NB4 (cell line): ENCODE measurements at regions not wholly inside any gene's neighbourhood (a gene's known extent, or its start where the extent isn't known, plus 50 kb on each side); places are given as distances from the start of the nearest gene placed in this dataset.

Experiments used
- DNase-seq: peaks from one replicate; pipeline ENCODE4 v3.0.0; 2010; ENCODE audit warnings: low read depth
- H3K4me3 ChIP-seq: one replicate; pipeline ENCODE4 v1.5.1; 2011; ENCODE audit warnings: mild to moderate bottlenecking, low read depth, low read length, moderate library complexity
- MAX ChIP-seq: IDR thresholded peaks from 2 replicates; pipeline ENCODE4 v1.6.1; 2011; ENCODE audit warnings: low read depth, low read length
- MYC ChIP-seq: IDR thresholded peaks from 2 replicates; pipeline ENCODE4 v1.6.1; 2011; ENCODE audit warnings: low read depth, low read length
- POLR2A ChIP-seq: IDR thresholded peaks from 2 replicates; pipeline ENCODE4 v1.6.1; 2011; ENCODE audit warnings: mild to moderate bottlenecking; ENCODE audit not compliant: insufficient read length; ENCODE audit errors: extremely low read depth
- TF ChIP-seq, protein P1 (sequence below): IDR thresholded peaks from one replicate; pipeline ENCODE4 v1.5.1; 2012; ENCODE audit warnings: low read depth, low read length

GRCh38 chr10:10662716-10663408 lies 354.8 kb upstream of the CELF2 start:
- no peak for DNase-seq
- no peak overlapping the region for H3K4me3 ChIP-seq
- no peak for TF ChIP-seq POLR2A
- TF ChIP-seq MAX = no peak
- TF ChIP-seq, protein P1, sequence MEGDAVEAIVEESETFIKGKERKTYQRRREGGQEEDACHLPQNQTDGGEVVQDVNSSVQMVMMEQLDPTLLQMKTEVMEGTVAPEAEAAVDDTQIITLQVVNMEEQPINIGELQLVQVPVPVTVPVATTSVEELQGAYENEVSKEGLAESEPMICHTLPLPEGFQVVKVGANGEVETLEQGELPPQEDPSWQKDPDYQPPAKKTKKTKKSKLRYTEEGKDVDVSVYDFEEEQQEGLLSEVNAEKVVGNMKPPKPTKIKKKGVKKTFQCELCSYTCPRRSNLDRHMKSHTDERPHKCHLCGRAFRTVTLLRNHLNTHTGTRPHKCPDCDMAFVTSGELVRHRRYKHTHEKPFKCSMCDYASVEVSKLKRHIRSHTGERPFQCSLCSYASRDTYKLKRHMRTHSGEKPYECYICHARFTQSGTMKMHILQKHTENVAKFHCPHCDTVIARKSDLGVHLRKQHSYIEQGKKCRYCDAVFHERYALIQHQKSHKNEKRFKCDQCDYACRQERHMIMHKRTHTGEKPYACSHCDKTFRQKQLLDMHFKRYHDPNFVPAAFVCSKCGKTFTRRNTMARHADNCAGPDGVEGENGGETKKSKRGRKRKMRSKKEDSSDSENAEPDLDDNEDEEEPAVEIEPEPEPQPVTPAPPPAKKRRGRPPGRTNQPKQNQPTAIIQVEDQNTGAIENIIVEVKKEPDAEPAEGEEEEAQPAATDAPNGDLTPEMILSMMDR = no peak

DNA sequence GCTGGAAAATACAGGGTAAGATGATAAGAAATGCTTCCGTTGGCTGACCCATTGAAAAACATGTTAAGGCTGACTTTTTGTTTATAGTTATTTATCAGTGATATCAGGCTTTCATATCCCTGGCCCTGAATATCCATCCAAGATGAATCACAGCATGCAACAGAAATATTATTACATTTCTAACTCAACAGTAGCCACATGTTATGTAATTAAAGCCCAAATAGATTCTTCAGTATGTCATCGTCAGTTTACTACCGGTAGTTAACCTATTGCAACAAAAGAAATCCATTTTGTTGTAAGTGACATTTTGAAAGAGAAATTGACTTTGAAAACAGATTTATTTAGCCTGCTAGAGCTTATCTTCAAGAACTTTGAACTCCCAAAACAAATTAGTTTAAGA lies 354.1 kb upstream of the CELF2 start:
- no peak for TF ChIP-seq POLR2A
- no peak for TF ChIP-seq MAX
- TF ChIP-seq, protein P1 = no peak
- no peak for TF ChIP-seq MYC
- no peak for DNase-seq
- H3K4me3 ChIP-seq = no peak overlapping the region

- TF ChIP-seq POLR2A = no peak
- no peak for DNase-seq
Measured at GRCh38 chr10:10665750-10666149, 351.9 kb upstream of the CELF2 start.

DNA sequence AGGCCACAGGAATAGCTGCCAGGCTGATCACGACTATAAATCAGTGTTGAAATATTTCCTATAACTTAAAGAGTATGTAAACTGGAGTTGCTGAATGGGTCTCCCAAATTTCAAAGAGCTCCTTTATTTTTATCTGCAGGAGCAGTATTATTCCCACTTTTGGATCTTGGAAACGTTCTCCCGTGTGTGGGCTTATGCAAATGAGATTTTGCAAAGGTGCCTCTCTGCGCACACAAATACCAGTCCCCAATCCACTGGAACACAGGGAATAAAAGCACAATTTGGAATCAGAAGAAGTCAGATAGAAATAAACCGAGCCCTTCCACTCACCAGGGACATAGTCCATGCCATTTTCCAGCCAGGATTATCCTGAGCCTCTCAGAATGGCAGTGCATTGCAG lies 350.2 kb upstream of the CELF2 start:
- no peak overlapping the region for H3K4me3 ChIP-seq
- DNase-seq = no peak
- TF ChIP-seq, protein P1 = no peak
- no peak for TF ChIP-seq MYC
- TF ChIP-seq MAX = no peak
- no peak for TF ChIP-seq POLR2A

More at GRCh38 chr10:10665750-10666149, 351.9 kb upstream of the CELF2 start:
- no peak overlapping the region for H3K4me3 ChIP-seq

GRCh38 chr10:10676972-10677371 lies 340.7 kb upstream of the CELF2 start:
- no peak for TF ChIP-seq MAX
- TF ChIP-seq POLR2A = no peak
- TF ChIP-seq, protein P1 = no peak
- no peak for TF ChIP-seq MYC
- no peak overlapping the region for H3K4me3 ChIP-seq
- DNase-seq = no peak

GRCh38 chr10:10677479-10677878 lies 340.2 kb upstream of the CELF2 start:
- H3K4me3 ChIP-seq = no peak overlapping the region
- DNase-seq = peak; percentile 57

More at GRCh38 chr10:10677479-10677878, 340.2 kb upstream of the CELF2 start:
- TF ChIP-seq POLR2A = no peak
- TF ChIP-seq, protein P1 = peak; percentile 14
